PFSK-1 (cell line): ENCODE measurements at regions not wholly inside any gene's neighbourhood (a gene's known extent, or its start where the extent isn't known, plus 50 kb on each side); places are given as distances from the start of the nearest gene placed in this dataset.

Experiments
- FOXP2 ChIP-seq: optimal IDR thresholded peaks from 2 replicates; pipeline ENCODE3; 2011; ENCODE audit warnings: borderline replicate concordance, control low read depth, inconsistent platforms; ENCODE audit not compliant: insufficient read depth; ENCODE audit errors: extremely low read length, extremely low read depth
- POLR2AphosphoS5 ChIP-seq: IDR thresholded peaks from 2 replicates; pipeline ENCODE4 v1.6.1; 2012; ENCODE audit warnings: low read depth, mild to moderate bottlenecking, control low read depth, low read length, moderate library complexity
- REST ChIP-seq, 2 experiments: IDR thresholded peaks; 2 replicates each; pipeline versions ENCODE4 v1.6.1 to v1.8.0; 2011 to 2012; ENCODE audit warnings: low read depth in 2 of 2, low read length in 2 of 2, control low read depth in 1 of 2, inconsistent platforms in 1 of 2, mild to moderate bottlenecking in 1 of 2, moderate library complexity in 1 of 2; ENCODE audit not compliant: insufficient read depth in 1 of 2
- SIN3A ChIP-seq: IDR thresholded peaks from 2 replicates; pipeline ENCODE4 v1.6.1; 2012; ENCODE audit warnings: mild to moderate bottlenecking, low read length, moderate library complexity, borderline replicate concordance; ENCODE audit not compliant: insufficient read depth

GRCh38 chr11:23288003-23288783, 427.9 kb upstream of the CCDC179 start:
- TF ChIP-seq POLR2AphosphoS5 (no peak; the same call in 1 of the 2 replicates), REST (IDR thresholded peaks at IDR 0.05; ENCODE audit: insufficient read depth in 1 of 2, low read depth in 2 of 2, low read length in 2 of 2) (no peak), SIN3A (no peak), FOXP2 (no peak)
